Panc1 (cell line): ENCODE measurements at regions not wholly inside any gene's neighbourhood (a gene's known extent, or its start where the extent isn't known, plus 50 kb on each side); places are given as distances from the start of the nearest gene placed in this dataset.

Experiments
- CTCF ChIP-seq: fragments of 450-650 bp; IDR thresholded peaks from 2 replicates; pipeline ENCODE4 v1.5.1; 2017; ENCODE audit warnings: mild to moderate bottlenecking
- POLR2AphosphoS5 ChIP-seq: IDR thresholded peaks from 2 replicates; pipeline ENCODE4 v1.6.1; 2012; ENCODE audit warnings: mild to moderate bottlenecking, low read depth, low read length, moderate library complexity

GRCh38 chrX:40834225-40834624, 98.9 kb upstream of the MED14 start:
- TF ChIP-seq CTCF (no peak), POLR2AphosphoS5 (no peak)
